Loucy (cell line): ENCODE measurements at regions not wholly inside any gene's neighbourhood (a gene's known extent, or its start where the extent isn't known, plus 50 kb on each side); places are given as distances from the start of the nearest gene placed in this dataset.

Experiments
- H2AFZ ChIP-seq: fragments of 200-600 bp; sonication (generic); 2 replicates; pipeline ENCODE4 v1.6.0; 2016; ENCODE audit warnings: antibody characterized with exemption, mild to moderate bottlenecking, low read length, moderate library complexity
- H3F3A ChIP-seq: fragments of 200-600 bp; 2 replicates; pipeline ENCODE4 v1.6.0; 2016; ENCODE audit warnings: antibody characterized with exemption, low read depth, mild to moderate bottlenecking
- H3K27me3 ChIP-seq: fragments of 200-600 bp; sonication (generic); 2 replicates; pipeline ENCODE4 v1.6.1; 2014; ENCODE audit warnings: low read length, mild to moderate bottlenecking; ENCODE audit not compliant: insufficient read depth, poor library complexity, severe bottlenecking
- H3K36me3 ChIP-seq: fragments of 200-600 bp; sonication (generic); 2 replicates; pipeline ENCODE4 v1.6.1; 2016; ENCODE audit warnings: low read length; ENCODE audit not compliant: insufficient read depth
- H3K4me1 ChIP-seq: fragments of 200-600 bp; sonication (generic); 2 replicates; pipeline ENCODE4 v1.5.1; 2014; ENCODE audit warnings: low read length, mild to moderate bottlenecking; ENCODE audit not compliant: insufficient read depth, poor library complexity, severe bottlenecking
- H3K4me2 ChIP-seq: fragments of 200-600 bp; sonication (generic); 2 replicates; pipeline ENCODE4 v1.6.0; 2014; ENCODE audit warnings: antibody characterized with exemption, low read length, low read depth, mild to moderate bottlenecking; ENCODE audit not compliant: poor library complexity, severe bottlenecking
- H3K4me3 ChIP-seq: fragments of 200-600 bp; sonication (generic); 2 replicates; pipeline ENCODE4 v1.5.1; 2014; ENCODE audit warnings: low read length, mild to moderate bottlenecking, mixed read lengths; ENCODE audit not compliant: poor library complexity, severe bottlenecking
- H3K79me2 ChIP-seq: fragments of 200-600 bp; sonication (generic); 2 replicates; pipeline ENCODE4 v1.6.1; 2014; ENCODE audit warnings: low read length; ENCODE audit not compliant: insufficient read depth
- H3K9ac ChIP-seq: fragments of 200-600 bp; sonication (generic); 2 replicates; pipeline ENCODE4 v1.6.0; 2014; ENCODE audit warnings: mild to moderate bottlenecking, low read depth, low read length, moderate library complexity; ENCODE audit not compliant: poor library complexity, severe bottlenecking
- H3K9me2 ChIP-seq: fragments of 200-600 bp; sonication (generic); replicated peaks from 2 replicates; pipeline ENCODE4 v1.6.1; 2016; ENCODE audit warnings: low read depth, low read length, mixed read lengths
- H3K9me3 ChIP-seq: fragments of 200-600 bp; sonication (generic); 2 replicates; pipeline ENCODE4 v1.6.1; 2014; ENCODE audit warnings: mild to moderate bottlenecking, antibody characterized with exemption, low read length, low read depth; ENCODE audit not compliant: insufficient read depth
- H4K20me1 ChIP-seq: fragments of 200-600 bp; sonication (generic); 2 replicates; pipeline ENCODE4 v1.6.0; 2014; ENCODE audit warnings: antibody characterized with exemption, low read length, mild to moderate bottlenecking; ENCODE audit not compliant: insufficient read depth, poor library complexity, severe bottlenecking
- EZH2phosphoT487 ChIP-seq: fragments of 200-600 bp; IDR thresholded peaks from 2 replicates; pipeline ENCODE4 v1.6.1; 2018; ENCODE audit warnings: antibody characterized with exemption, mild to moderate bottlenecking, moderate library complexity, borderline replicate concordance
- TF ChIP-seq, protein P1 (sequence below): fragments of 200-600 bp; sonication (generic); conservative IDR thresholded peaks from 2 replicates; pipeline ENCODE4 v1.5.1; 2014; ENCODE audit warnings: mild to moderate bottlenecking, antibody characterized with exemption, low read length

DNA sequence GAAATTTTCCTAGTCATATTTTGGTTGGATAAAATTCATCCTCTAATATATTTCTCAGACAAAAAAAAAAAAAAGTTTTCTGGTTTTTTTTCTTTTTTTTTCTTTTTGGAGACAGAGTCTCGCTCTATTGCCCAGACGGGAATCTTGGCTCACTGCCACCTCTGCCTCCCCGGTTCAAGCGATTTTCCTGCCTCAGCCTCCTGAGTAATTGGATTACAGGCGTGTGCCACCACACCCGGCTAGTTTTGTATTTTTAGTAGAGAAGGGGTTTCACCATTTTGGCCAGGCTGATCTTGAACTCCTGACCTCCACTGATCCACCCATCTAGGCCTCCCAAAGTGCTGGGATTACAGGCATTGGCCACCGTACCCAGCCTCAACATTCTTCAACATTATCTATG lies 432.7 kb upstream of the PABPC4L start:
- no peak overlapping the region for H3K9ac ChIP-seq

DNA sequence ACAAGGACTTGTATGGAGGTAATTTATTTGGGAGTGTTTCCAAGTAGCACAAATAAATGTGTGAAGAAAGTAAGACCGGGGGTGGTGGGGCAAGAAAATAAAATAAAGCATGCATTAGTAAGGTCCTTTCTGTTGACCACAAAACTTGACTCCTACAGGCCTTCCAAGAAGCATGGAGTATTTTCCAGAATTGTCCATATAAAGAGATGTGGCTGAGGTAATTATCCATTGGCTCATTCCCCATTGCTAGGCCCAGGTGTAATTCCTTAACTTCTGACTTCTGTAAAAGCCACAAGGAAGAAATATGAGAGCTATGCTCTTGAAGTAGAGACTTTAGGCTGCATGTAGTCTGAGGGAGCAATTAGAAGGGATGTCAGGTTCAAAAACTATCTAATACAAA lies 430.5 kb upstream of the PABPC4L start:
- H3K4me2 ChIP-seq: no peak overlapping the region
- H3K79me2 ChIP-seq: no peaks in the 10 kb centered on the region
- H3F3A ChIP-seq: no peaks in the 10 kb centered on the region
- H3K9me3 ChIP-seq: no peaks in the 10 kb centered on the region
- H3K36me3 ChIP-seq: no peaks in the 10 kb centered on the region
- H2AFZ ChIP-seq: no peak overlapping the region
- H3K4me3 ChIP-seq: no peak overlapping the region
- H3K9me2 ChIP-seq: no peaks in the 10 kb centered on the region
- H3K9ac ChIP-seq: no peak overlapping the region
- H3K4me1 ChIP-seq: no peaks in the 10 kb centered on the region
- H3K27me3 ChIP-seq: no peaks in the 10 kb centered on the region
- H4K20me1 ChIP-seq: no peaks in the 10 kb centered on the region
- TF ChIP-seq EZH2phosphoT487: no peak
- TF ChIP-seq, protein P1, sequence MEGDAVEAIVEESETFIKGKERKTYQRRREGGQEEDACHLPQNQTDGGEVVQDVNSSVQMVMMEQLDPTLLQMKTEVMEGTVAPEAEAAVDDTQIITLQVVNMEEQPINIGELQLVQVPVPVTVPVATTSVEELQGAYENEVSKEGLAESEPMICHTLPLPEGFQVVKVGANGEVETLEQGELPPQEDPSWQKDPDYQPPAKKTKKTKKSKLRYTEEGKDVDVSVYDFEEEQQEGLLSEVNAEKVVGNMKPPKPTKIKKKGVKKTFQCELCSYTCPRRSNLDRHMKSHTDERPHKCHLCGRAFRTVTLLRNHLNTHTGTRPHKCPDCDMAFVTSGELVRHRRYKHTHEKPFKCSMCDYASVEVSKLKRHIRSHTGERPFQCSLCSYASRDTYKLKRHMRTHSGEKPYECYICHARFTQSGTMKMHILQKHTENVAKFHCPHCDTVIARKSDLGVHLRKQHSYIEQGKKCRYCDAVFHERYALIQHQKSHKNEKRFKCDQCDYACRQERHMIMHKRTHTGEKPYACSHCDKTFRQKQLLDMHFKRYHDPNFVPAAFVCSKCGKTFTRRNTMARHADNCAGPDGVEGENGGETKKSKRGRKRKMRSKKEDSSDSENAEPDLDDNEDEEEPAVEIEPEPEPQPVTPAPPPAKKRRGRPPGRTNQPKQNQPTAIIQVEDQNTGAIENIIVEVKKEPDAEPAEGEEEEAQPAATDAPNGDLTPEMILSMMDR: no peak

More for the DNA sequence above, 432.7 kb upstream of the PABPC4L start:
- TF ChIP-seq, protein P1: no peak
- no peak for TF ChIP-seq EZH2phosphoT487
- H3K9me2 ChIP-seq: no peaks in the 10 kb centered on the region
- H3F3A ChIP-seq: no peaks in the 10 kb centered on the region
- no peaks in the 10 kb centered on the region for H3K36me3 ChIP-seq
- no peaks in the 10 kb centered on the region for H3K27me3 ChIP-seq
- no peak overlapping the region for H3K4me3 ChIP-seq
- H3K79me2 ChIP-seq: no peaks in the 10 kb centered on the region
- no peaks in the 10 kb centered on the region for H3K4me1 ChIP-seq
- no peak overlapping the region for H3K4me2 ChIP-seq
- H4K20me1 ChIP-seq: no peaks in the 10 kb centered on the region
- H3K9me3 ChIP-seq: no peaks in the 10 kb centered on the region
- H2AFZ ChIP-seq: no peak overlapping the region

DNA sequence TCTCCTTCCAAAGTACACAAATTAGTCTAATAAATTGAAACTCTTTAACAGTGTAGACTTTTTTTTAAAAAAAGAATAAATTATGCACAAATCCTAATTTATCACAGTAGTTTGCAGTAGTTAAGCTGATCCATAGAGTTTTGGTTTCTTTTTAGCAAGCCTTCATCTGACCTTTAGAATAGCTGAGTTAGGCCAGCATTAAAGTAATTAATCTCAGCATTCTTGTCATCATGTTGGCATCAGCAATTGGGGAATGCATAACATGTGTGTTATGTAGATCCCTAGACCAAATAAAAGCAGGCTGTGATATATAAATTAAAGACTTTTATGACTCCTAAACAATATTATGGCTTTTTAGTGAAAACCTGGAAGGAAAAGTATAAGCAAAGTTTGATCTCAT lies 426.5 kb upstream of the PABPC4L start:
- Histone ChIP-seq H3K79me2 (no peaks in the 10 kb centered on the region), H2AFZ (no peak overlapping the region), H3K9ac (no peak overlapping the region), H3K4me2 (no peak overlapping the region), H3K27me3 (no peaks in the 10 kb centered on the region), H3K36me3 (no peaks in the 10 kb centered on the region), H3K9me2 (no peaks in the 10 kb centered on the region), H3K4me3 (no peak overlapping the region), H3K4me1 (no peaks in the 10 kb centered on the region), H3F3A (no peaks in the 10 kb centered on the region), H4K20me1 (no peaks in the 10 kb centered on the region), H3K9me3 (no peaks in the 10 kb centered on the region)
- TF ChIP-seq EZH2phosphoT487: no peak
- TF ChIP-seq, protein P1: no peak
